ENCODE measurements at regions not wholly inside any gene's neighbourhood (a gene's known extent, or its start where the extent isn't known, plus 50 kb on each side); places are given as distances from the start of the nearest gene placed in this dataset.

DNA sequence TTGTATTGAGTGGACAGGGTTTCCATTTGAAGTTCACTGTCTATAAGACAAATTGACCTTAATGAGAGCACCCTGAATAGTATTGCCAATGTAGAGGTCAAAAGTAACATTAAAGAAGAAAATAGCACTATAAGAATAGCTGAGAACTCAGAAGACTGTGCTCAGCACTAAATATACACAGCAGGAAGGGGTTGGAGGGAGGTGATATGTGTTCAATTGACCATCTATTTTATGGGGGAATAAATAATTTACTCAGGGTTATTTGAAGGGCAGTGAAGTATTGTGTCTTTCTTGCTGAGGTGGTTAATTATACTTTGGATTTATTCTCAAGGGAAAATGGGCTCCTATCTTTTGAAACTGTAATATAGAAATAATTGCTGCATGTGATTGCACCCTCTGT is 1380.5 kb upstream of the SPRY2 start:
- Histone ChIP-seq H3K4me3 (no peak overlapping the region), H3K36me3 (no peaks in the 10 kb centered on the region), H3K27me3 (replicated peaks; ENCODE audit: insufficient read depth) (no peaks in the 10 kb centered on the region), H3K4me1 (replicated peaks) (no peaks in the 10 kb centered on the region), H3K27ac (no peak overlapping the region), H3K9me3 (no peaks in the 10 kb centered on the region)
- no peak for DNase-seq (ENCODE audit: low spot score)
- TF ChIP-seq POLR2AphosphoS5 (IDR thresholded peaks at IDR 0.05) (no peak), POLR2A (IDR thresholded peaks at IDR 0.05) (no peak)
- TF ChIP-seq, protein P1, sequence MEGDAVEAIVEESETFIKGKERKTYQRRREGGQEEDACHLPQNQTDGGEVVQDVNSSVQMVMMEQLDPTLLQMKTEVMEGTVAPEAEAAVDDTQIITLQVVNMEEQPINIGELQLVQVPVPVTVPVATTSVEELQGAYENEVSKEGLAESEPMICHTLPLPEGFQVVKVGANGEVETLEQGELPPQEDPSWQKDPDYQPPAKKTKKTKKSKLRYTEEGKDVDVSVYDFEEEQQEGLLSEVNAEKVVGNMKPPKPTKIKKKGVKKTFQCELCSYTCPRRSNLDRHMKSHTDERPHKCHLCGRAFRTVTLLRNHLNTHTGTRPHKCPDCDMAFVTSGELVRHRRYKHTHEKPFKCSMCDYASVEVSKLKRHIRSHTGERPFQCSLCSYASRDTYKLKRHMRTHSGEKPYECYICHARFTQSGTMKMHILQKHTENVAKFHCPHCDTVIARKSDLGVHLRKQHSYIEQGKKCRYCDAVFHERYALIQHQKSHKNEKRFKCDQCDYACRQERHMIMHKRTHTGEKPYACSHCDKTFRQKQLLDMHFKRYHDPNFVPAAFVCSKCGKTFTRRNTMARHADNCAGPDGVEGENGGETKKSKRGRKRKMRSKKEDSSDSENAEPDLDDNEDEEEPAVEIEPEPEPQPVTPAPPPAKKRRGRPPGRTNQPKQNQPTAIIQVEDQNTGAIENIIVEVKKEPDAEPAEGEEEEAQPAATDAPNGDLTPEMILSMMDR (IDR thresholded peaks at IDR 0.05): no peak
- intact Hi-C loops (cut with DNase I): no loop called here

DNA sequence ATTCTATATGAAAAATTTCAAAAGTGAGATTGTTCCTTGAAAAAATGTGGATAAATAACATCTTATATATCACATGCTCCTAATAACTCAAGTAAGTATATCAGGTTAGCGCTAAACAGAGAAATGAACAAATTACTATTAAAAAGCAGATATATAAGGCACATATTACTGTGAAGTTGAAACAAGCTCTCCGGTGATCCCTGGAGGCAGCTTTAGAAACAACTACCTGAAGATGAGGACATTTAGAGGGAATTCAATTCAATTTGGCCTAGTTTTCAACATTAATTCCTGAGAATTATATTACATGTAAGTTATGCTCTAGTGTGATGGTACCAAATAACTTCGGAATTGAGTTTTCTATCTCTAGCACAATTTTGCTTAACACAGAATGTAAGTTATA is 1373.6 kb upstream of the SPRY2 start:
- intact Hi-C loops (cut with DNase I): no loop called here
- H3K9me3 ChIP-seq: no peaks in the 10 kb centered on the region
- H3K4me3 ChIP-seq: no peak overlapping the region
- no peaks in the 10 kb centered on the region for H3K4me1 ChIP-seq (replicated peaks)
- no peaks in the 10 kb centered on the region for H3K27me3 ChIP-seq (replicated peaks; ENCODE audit: insufficient read depth)
- H3K27ac ChIP-seq: no peak overlapping the region
- no peak for DNase-seq (ENCODE audit: low spot score)
- no peaks in the 10 kb centered on the region for H3K36me3 ChIP-seq
- no peak for TF ChIP-seq POLR2A (IDR thresholded peaks at IDR 0.05)
- TF ChIP-seq, protein P1 (IDR thresholded peaks at IDR 0.05): no peak
- TF ChIP-seq POLR2AphosphoS5 (IDR thresholded peaks at IDR 0.05): no peak
- 100% methylated on average over 3 of the region's 3 CpGs for WGBS

DNA sequence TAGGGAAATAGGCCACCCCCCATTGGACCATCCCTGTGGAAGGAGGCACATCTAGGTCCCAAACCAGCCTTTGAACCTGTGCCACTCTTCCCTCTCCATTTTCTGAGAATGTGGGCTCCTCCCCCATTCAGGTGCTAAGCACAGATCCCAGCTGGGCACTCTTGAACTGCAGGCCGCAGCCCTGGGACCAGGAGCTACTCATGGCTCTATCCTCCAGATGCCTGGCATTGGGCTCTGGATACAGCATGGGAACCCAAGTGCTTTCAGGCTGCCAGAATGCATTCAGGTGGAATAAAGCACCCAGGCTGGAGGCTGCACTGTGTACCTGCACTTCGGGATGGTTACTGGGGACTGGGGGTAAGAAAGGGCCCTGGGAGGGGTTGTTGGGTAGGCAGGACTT is 1372.3 kb upstream of the SPRY2 start:
- no peak overlapping the region for H3K4me3 ChIP-seq
- no peak overlapping the region for H3K27ac ChIP-seq
- no peaks in the 10 kb centered on the region for H3K4me1 ChIP-seq (replicated peaks)
- TF ChIP-seq POLR2AphosphoS5 (IDR thresholded peaks at IDR 0.05) (no peak), POLR2A (IDR thresholded peaks at IDR 0.05) (no peak)
- TF ChIP-seq, protein P1 (IDR thresholded peaks at IDR 0.05): no peak
- intact Hi-C loops (cut with DNase I): no loop called here
- 100% methylated on average over 2 of the region's 2 CpGs for WGBS
- no peaks in the 10 kb centered on the region for H3K27me3 ChIP-seq (replicated peaks; ENCODE audit: insufficient read depth)
- no peaks in the 10 kb centered on the region for H3K36me3 ChIP-seq
- H3K9me3 ChIP-seq: no peaks in the 10 kb centered on the region
- no peak for DNase-seq (ENCODE audit: low spot score)

DNA sequence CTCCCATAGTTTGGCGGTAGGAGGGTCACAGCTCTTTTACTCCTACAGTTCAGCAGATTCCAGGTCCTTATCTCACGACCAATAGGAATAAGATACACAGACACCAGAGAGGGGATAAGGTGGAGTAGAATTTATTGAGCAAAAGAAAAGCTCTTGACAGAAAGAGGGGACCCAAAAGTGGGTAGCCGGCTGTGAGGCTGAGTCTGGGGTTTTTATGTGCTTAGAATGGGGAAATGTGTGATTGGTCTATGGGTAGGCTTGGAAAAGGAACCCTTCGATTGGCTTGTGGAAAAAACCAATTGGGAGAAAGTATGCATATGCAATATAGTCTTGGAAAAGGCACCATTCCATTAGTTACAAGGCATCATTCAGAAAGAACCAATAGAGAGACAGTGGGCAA is 1356.9 kb upstream of the SPRY2 start:
- H3K9me3 ChIP-seq: no peaks in the 10 kb centered on the region
- 88% methylated on average over 4 of the region's 4 CpGs for WGBS
- DNase-seq (ENCODE audit: low spot score): no peak
- no peaks in the 10 kb centered on the region for H3K36me3 ChIP-seq
- no peaks in the 10 kb centered on the region for H3K4me1 ChIP-seq (replicated peaks)
- intact Hi-C loops (cut with DNase I): no loop called here
- TF ChIP-seq POLR2A (IDR thresholded peaks at IDR 0.05) (no peak), POLR2AphosphoS5 (IDR thresholded peaks at IDR 0.05) (no peak)
- TF ChIP-seq, protein P1 (IDR thresholded peaks at IDR 0.05): no peak
- H3K27ac ChIP-seq: no peak overlapping the region
- no peak overlapping the region for H3K4me3 ChIP-seq
- H3K27me3 ChIP-seq (replicated peaks; ENCODE audit: insufficient read depth): no peaks in the 10 kb centered on the region

DNA sequence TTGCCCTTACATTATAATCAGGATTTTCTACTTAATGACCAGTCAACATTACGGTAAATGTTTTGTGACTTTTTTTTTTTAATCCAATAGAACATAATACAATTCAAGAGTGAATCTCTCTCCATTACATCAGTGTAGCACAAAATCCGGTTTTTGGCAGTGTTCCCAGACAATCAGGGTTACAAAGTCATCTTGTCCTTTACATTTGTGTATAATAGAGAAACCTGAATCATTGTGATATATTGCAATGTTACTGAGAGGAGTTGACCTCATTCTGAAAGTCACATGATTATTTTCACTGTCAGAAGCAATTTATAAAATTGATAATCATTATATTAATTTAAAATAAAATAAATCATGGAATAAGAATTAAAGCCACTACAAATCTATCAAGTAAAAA is 1346.0 kb upstream of the SPRY2 start:
- no peak for DNase-seq (ENCODE audit: low spot score)
- H3K27ac ChIP-seq: no peak overlapping the region
- no peaks in the 10 kb centered on the region for H3K9me3 ChIP-seq
- no peaks in the 10 kb centered on the region for H3K27me3 ChIP-seq (replicated peaks; ENCODE audit: insufficient read depth)
- H3K4me3 ChIP-seq: no peak overlapping the region
- WGBS: 39% methylated on average over 2 of the region's 2 CpGs
- no peaks in the 10 kb centered on the region for H3K36me3 ChIP-seq
- H3K4me1 ChIP-seq (replicated peaks): no peaks in the 10 kb centered on the region
- TF ChIP-seq POLR2A (IDR thresholded peaks at IDR 0.05) (no peak), POLR2AphosphoS5 (IDR thresholded peaks at IDR 0.05) (no peak)
- TF ChIP-seq, protein P1 (IDR thresholded peaks at IDR 0.05): no peak
- intact Hi-C loops (cut with DNase I): no loop called here
